ENCODE measurements at regions not wholly inside any gene's neighbourhood (a gene's known extent, or its start where the extent isn't known, plus 50 kb on each side); places are given as distances from the start of the nearest gene placed in this dataset.

DNA sequence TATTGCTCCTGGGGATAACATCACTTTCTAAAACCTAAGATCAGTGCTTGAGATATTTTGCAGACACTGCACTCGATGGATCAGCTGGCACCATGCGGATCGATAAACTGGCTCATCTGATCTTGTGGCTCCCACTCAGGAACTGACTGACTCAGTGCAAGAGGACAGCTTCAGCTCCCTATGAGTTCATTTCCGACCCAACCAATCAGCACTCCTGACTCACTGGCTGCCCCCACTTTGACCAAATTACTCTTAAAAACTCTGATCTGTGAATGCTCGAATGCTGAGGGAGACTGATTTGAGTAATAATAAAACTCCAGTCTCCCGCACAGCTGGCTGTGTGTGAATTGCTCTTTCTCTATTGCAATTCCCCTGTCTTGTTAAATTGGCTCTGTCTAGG lies 110.1 kb downstream of the ANAPC4 start:
- no peak for TF ChIP-seq POLR2AphosphoS5 (IDR thresholded peaks at IDR 0.05)
- TF ChIP-seq, protein P1, sequence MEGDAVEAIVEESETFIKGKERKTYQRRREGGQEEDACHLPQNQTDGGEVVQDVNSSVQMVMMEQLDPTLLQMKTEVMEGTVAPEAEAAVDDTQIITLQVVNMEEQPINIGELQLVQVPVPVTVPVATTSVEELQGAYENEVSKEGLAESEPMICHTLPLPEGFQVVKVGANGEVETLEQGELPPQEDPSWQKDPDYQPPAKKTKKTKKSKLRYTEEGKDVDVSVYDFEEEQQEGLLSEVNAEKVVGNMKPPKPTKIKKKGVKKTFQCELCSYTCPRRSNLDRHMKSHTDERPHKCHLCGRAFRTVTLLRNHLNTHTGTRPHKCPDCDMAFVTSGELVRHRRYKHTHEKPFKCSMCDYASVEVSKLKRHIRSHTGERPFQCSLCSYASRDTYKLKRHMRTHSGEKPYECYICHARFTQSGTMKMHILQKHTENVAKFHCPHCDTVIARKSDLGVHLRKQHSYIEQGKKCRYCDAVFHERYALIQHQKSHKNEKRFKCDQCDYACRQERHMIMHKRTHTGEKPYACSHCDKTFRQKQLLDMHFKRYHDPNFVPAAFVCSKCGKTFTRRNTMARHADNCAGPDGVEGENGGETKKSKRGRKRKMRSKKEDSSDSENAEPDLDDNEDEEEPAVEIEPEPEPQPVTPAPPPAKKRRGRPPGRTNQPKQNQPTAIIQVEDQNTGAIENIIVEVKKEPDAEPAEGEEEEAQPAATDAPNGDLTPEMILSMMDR (IDR thresholded peaks at IDR 0.05), result no peak
- no peak for TF ChIP-seq POLR2A (IDR thresholded peaks at IDR 0.05)

Measured in breast epithelium (tissue), 3 donors.